HG02588 (cell line): ENCODE measurements at regions not wholly inside any gene's neighbourhood (a gene's known extent, or its start where the extent isn't known, plus 50 kb on each side); places are given as distances from the start of the nearest gene placed in this dataset.
"Not testable (repeated sequence)": the region's sequence is repeated elsewhere in the genome, so short reads cannot be mapped to it uniquely, and the experiment has no call there.

ENCODE experiments used
- ATAC-seq: cut with Tn5 transposase; IDR thresholded peaks from one replicate; pipeline ENCODE4 v1.9.1; 2021; ENCODE audit warnings: mild to moderate bottlenecking, moderate library complexity; ENCODE audit not compliant: unreplicated experiment

DNA sequence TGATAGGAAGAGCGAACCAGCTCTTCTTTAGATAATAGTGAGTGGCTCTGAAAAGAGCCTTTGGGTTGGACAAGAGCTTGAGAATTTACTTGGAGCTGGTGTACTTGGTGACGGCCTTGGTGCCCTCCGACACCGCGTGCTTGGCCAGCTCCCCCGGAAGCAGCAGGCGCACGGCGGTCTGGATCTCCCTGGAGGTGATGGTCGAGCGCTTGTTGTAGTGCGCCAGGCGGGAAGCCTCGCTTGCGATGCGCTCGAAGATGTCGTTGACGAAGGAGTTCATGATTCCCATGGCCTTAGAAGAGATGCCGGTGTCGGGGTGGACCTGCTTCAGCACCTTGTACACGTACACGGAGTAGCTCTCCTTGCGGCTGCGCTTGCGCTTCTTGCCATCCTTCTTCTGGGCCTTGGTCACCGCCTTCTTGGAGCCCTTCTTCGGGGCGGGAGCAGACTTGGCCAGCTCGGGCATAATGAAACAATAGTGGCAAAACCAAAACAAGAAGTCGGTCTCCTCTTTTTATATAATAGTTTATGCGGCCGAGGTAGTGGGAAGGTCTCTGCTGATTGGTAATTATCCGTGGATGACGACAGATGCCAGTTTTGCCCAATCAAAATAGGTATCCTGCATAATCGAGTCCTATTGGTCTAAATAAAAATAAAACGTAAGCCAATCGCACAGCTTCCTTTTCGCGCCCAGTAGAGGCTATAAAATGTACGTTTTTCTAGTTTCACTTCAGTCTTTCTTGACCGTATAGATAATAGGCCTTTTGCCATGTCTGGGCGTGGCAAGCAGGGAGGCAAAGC is 104.6 kb downstream of the OR2B2 start:
- peak; percentile 61 for ATAC-seq

DNA sequence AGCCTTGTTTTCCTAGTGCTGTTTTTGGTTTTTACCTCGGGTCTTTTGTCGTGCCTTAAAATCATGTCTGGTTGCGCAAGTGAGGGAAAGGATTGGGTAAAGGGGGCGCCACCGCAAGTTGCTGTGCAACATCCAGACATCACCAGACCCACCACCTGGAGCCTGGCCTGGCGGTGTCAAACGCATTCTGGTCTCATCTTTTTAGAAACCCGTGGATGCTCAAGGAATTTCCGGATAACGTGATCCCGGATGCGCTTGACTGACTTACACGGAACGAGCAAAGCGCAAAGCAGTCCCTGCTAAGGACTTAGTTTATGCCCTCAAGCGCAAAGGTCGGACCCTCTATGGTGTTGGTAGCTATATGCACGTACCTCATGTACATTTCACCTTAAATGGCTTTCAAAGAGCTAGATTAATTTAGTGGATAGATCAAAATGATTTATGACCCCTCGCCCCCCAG is 105.2 kb downstream of the OR2B2 start:
- ATAC-seq: no peak

DNA sequence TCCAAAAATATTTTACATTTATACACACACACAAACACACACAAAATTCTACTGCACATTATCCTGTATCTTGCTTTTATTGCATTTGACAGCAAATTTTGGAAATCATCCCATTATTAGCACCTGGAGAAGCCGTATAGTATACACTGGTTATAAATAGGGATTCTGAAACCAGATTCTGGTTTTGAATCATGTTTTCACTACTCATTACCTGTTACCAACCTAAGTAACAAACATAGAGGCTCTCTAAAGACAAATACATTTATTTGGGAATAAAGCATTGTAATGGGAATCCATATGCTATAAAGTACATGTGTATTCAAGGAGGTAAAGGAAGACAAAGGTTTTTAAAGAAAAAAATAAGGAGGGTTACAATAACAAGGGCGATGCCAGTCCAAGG is 106.8 kb downstream of the OR2B2 start:
- no peak for ATAC-seq

DNA sequence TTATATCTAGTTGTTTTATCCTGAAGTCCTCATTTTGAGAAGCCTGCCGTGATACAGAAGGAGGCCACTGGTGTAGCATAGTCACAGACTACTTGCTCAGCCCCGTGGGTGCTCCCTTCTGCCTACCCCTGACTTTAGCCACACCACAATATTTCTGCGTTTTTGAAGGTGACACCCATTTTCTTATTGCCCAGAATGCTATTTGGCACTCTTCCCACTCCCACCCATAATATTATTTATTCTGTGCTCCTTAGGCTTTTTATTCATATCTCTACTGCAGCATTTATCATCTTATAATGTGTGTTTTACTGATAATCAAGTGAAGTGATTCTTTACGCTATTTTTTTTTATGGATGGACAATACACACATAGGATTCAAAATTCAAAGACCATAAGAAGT is 107.3 kb downstream of the OR2B2 start:
- no peak for ATAC-seq

DNA sequence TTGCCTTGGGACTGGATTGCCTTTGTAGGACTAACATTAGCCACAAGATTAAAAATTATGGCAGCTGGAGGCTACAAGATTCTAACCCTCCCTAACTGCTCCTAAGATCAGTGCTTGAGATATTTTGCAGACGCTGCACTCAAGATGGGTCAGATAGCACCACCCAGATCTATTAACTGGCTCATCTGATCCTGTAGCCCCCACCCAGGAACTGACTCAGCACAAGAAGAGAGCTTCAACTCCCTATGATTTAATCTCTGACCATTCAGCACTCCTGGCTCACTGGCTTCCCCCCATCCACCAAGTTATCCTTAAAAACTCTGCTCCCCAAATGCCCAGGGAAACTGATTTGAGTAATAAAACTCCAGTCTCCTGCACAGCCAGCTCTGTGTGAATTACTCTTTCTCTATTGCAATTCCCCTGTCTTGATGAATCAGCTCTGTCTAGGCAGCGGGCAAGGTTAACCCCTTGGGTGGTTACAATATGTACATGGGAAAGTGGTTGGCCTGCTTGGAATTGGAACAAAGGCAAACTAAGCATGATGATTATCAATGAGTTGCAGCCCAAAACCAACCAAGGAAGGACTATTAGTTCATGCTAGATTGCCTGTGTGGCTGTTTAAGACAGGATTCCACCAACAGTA is 111.3 kb downstream of the OR2B2 start:
- no peak for ATAC-seq

DNA sequence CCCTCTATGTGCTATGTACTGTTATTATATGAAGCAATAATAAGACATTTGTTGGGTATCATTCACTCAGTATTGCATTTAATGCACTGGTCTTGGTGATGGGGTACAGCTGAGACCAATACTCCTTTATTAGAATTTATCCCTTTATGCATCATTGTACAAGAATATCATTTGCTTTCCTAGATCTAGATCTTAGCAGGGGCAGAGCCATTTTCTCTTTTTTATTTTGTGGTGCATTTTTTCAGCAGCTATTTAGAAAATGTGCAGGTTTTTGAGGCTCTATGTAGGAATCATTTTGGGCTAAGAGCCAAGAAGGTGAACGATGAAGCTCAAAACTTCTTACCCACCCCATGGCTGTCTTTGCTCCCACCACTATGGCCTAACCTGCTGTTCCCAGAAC is 114.2 kb downstream of the OR2B2 start:
- ATAC-seq: no peak

DNA sequence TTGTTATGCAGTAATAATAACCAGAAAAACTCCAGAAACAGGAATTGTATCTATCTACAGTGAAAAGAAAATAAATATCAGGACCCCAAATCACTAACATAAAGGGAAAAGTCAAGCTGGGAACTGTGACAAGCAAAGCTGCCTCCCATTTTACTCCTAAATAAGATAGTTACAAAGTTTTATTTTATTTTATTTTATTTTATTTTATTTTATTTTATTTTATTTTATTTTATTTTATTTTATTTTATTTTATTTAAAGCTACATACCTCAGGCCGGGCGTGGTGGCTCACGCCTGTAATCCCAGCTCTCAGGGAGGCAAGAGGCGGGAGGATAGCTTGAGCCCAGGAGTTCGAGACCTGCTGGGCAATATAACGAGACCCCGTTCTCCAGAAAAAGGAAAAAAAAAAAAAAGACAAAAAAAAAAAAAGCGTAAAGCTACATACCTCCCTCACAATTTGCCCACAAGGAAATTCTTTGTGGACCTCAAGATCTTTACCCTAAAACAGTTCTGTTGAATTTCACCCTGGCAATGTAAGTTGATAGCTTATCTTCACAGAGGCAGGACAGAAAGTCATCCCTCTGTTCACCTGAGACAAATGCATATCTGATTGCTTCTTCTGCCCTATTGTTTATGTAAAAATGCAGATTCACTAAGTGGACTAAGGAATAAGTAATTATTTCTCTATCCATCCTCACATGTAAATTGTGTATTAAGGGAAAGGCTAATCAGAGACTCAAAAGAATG is 115.3 kb downstream of the OR2B2 start:
- ATAC-seq: not testable (repeated sequence)

DNA sequence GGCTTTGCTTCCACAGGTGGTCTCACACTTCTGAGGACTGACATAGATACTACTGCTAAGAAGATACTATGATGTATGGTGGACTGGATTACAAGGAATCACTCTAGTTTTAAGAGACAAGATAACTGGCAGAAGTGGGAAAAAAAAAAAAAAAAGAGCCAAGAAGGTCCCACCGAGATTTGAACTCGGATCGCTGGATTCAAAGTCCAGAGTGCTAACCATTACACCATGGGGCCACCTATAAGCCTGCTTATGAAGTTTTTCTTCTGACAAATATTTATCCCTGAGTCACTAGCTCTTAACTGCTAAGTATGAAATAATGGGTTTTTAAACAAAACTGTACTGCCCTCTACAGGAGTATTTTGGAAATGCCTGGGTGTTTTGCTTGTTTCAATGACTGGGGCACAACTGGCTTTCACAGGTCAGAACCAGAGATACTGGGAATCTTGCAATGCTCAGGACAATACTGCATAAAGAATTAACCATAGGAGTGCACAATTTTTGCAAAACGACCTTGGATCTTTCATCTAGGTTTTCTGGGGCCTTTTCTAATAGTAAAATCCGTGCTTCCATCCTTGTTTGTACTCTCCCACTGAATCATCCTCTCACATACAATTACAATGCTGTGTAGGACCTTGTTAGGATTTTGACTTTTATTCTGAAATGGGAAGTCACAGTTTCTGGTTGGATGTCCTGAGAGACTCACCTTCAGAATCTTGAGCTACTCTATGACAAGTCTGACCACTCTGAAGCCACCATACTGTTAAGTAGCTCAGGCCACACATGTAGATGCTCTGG is 116.3 kb downstream of the OR2B2 start:
- ATAC-seq: no peak

DNA sequence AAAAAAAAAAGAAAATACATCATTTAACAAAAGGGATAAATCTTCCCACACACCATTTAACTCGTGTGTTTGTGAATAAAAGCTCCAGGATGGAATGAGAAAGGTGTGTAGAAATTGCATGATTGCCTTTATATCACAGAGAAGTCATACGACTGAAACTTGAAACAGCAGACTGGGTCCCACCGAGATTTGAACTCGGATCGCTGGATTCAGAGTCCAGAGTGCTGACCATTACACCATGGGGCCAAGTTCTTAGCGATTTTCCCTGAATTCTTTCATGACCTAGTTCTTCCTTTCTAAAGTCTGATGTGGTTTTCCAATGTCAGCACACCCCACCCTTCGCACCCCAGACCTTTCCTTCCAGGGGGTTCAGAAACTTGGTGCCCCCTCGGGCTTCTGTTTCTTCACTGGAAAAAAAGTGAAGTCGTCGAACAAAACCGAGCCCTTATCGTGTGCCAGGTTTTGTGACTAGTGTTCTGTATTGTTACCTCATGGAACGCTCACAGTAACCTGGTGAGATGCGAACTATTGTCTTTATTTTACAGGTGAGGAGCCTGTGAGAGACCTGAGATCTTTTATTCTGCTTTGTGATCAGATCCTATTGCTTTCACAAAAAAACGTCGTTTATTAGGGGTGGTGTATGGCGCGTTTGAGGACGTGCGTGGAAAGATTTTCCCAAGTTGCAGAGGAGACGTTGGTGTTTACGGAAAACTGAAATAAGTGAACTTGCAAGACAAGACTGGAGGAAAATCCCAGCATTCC is 120.8 kb downstream of the OR2B2 start:
- ATAC-seq: no peak

DNA sequence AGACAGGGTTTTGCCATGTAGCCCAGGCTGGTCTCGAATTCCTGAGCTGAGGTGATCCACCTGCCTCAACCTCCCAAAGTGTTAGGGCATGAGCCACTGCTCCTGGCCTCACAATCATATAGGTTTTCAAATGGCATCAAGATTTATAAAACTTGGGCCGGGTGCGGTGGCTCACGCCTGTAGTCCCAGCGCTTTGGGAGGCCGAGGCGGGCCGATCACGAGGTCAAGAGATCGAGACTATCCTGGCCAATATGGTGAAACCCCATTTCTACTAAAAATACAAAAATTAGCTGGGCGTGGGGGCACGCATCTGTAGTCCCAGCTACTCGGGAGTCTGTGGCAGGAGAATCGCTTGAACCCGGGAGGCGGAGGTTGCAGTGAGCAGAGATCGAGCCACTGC is 123.8 kb downstream of the OR2B2 start:
- ATAC-seq: not testable (repeated sequence)

DNA sequence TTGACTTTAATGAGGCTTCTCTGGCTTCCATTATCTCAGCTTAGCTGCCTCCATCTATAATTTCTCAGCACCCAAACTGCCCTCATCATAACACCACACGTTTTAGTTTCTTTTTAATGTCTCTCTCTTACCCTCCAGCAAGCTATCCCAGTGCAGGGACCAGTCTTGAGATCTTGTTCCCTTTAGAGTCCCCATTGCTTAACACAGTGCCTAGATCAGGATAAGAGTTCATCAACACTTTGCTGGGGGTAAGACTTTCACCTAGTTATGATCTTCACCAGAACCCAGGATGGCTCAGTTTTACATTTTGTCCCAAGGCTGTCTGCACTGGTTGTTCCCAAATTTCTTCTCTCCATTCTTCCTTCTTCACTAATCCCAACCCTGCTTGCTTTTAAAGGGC is 126.1 kb downstream of the OR2B2 start:
- no peak for ATAC-seq

DNA sequence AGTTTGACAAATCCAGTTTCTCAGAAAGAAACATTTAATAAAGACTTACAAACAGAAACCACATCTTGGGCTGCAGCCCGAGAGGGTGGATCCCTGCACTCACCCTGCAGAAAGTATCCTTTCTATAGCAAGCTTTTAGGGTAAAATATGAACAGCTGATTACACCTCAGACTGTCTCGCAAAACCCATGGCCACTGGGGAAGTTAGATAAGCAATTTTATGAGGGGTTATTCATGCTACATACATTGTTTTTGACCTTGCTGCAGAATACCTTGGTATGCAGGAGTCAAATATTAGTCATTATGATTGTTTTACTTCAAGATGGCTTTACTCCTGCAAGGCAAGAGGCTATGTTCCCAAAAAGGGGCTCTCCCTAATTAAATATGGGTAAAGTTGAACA is 126.9 kb downstream of the OR2B2 start:
- ATAC-seq: no peak

DNA sequence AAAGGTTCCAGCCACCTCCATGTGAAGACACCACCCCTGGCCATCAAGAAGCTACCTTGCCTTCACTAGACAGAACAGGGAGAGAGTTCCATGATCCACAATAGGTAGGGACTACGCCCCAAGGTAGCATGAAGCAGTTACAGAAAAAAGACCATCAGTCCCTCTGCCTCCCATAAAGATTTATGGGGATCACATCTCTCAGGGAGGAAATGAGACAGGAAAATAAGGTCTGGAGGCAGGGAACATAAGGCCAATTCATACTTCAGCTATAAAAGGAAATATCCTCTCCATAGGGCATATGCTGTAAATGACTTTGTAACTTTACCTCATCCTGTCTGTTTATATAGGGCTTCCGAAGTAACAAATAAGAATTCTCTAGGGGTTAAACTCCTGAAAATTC is 129.4 kb downstream of the OR2B2 start:
- ATAC-seq: no peak

DNA sequence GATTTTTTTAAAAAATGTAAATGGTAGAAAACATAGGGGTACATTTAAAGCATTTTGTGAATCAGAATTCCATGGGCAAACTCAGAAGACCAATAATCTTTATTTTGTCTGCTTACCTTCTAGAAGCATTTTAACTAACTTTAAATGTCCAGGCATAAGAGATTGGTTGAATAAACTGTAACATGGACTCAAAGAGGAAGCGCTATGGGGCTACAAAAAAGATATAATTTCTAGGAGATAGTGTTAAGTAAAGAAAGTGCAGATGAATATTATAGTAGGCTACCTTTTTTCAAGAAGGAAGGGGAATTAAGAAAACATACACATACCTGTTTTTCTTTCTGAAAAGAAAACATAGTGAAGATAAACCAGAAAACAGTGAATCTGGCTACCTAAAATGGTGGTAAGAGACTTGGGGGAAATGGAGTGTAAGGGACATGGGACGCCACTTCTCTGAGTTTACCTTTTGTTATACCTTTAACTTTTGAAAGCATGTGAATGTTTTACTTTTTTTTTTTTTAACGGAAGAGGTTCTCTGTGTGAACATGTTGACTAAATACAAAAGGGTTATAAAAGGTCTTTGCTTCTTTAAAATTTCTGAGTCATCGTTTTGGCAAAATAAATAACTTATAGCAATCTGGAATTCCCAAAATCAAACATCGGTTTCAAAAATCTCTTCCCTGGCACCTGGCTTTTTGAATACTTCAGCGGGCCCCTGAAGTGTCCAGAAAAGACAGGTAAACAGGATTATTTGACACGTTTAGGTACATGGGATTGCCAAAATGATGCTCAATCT is 133.4 kb downstream of the OR2B2 start:
- ATAC-seq: no peak

DNA sequence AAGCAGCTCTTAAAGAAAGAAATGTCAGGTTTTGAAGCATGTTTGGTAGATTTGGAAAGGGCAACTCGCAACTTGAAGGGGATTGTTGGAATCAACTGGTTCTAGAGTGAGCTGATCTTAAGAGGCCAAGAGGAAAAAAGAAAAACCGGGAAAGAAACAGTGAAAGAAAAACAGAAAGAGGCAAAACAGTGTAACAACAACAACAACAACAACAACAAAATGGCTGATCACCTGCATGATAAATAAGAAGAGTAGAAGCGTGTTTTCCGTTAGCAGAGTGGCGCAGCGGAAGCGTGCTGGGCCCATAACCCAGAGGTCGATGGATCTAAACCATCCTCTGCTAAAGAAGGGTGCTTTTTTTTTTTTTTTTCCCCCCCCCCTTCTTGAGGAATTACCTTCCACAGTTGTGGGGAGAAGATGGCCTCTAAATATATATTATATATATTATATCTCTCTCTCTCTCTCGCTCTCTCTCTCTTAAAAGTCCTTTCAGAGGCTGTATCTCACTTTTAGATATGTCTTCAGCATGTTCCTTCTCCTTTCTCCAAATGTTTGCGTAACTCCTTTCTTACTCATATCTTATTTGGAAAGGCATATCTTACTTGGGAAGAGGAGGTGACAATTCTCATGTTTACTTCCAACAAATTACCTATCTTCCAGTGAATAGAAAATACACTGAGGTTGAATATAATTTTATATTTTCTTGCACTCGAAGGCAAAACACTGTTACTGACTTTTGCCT is 134.4 kb downstream of the OR2B2 start:
- no peak for ATAC-seq

DNA sequence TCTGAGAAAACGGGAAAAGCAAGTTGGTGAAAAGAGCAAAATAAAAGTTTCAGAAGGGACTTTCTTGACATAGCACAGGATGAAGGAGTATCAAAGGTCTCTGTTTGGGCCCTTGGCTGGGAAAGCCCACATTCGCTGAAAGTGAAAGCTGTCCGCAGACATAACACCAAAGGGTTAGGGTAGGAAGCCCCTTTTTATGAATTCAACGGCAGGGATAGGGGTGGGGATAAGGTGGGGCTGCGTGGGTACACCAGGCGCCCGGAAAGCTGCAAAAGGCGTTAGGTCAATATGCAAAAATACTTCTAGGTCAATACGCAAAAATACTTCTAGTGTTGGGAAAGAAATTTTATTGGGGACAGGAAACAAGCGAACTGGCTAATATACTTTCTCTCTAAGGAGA is 135.1 kb downstream of the OR2B2 start:
- no peak for ATAC-seq

DNA sequence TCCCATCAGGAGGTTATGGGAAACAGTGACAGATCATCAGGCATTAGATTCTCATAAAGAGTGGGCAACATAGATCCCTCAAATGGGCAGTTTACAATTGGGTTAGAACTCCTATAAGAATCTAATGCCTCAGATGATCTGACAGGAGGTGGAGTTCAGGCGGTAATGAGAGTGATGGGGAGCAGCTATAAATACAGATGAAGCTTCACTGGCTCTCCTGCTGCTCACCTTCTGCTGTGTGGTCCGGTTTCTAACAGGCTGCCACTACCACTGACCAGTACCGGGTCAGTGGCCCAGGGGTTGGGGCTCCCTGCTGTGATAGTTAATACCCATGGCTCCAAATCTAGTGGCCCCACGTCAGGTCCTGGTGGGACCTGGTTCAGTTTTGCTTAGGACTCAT is 135.7 kb downstream of the OR2B2 start:
- ATAC-seq: no peak

DNA sequence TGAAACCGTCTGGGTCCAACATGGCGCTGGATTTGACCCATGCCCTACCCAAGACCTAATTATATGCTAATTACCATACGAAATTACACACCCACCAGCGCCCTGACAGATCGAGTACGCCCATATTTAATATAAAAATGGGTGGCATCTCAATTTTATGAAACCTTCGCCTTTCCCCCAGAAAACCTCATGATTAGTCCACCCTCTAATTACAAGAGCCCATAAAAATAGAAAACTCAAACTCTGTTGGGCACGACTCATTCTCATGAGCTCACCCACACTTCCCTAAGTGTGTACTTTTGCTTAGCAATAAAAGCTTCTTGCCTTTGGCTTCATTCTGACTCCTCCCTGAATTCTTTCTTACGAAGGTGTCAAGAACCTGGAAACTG is 136.4 kb downstream of the OR2B2 start:
- ATAC-seq: no peak
